ENCODE measurements at regions not wholly inside any gene's neighbourhood (a gene's known extent, or its start where the extent isn't known, plus 50 kb on each side); places are given as distances from the start of the nearest gene placed in this dataset.

DNA sequence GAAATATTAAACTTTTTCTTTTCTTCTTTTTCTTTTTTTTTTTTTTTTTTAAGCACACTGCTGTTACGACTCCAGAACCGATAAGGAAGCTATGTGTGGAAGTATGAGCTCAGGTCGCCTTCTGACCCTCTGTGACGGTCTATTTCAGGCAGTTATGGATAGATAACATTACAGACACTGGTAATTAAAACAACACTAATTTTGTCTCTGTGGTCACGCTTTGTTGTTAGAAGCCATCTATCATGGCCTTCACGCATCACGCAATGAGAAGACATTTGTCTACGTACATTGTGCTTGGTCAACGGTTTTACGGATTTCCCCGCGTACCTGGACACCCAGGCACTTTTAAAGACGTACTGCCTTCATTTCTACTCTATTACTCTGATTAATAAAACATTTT is 306.0 kb upstream of the ZNF507 start:
- CTCF ChIA-PET: no interaction called here
- Histone ChIP-seq H3K36me3 (ENCODE audit: control insufficient read depth, insufficient read depth, low read length) (no peaks in the 10 kb centered on the region), H3K27me3 (ENCODE audit: control insufficient read depth, insufficient read depth, low read length) (no peaks in the 10 kb centered on the region), H3K4me3 (ENCODE audit: low read depth, low read length) (no peak overlapping the region)
- TF ChIP-seq, protein P1, sequence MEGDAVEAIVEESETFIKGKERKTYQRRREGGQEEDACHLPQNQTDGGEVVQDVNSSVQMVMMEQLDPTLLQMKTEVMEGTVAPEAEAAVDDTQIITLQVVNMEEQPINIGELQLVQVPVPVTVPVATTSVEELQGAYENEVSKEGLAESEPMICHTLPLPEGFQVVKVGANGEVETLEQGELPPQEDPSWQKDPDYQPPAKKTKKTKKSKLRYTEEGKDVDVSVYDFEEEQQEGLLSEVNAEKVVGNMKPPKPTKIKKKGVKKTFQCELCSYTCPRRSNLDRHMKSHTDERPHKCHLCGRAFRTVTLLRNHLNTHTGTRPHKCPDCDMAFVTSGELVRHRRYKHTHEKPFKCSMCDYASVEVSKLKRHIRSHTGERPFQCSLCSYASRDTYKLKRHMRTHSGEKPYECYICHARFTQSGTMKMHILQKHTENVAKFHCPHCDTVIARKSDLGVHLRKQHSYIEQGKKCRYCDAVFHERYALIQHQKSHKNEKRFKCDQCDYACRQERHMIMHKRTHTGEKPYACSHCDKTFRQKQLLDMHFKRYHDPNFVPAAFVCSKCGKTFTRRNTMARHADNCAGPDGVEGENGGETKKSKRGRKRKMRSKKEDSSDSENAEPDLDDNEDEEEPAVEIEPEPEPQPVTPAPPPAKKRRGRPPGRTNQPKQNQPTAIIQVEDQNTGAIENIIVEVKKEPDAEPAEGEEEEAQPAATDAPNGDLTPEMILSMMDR (IDR thresholded peaks at IDR 0.05; ENCODE audit: insufficient read depth, low read depth, low read length): no peak
- POLR2A ChIA-PET: no interaction called here
- no peak for DNase-seq (ENCODE audit: low read depth)

DNA sequence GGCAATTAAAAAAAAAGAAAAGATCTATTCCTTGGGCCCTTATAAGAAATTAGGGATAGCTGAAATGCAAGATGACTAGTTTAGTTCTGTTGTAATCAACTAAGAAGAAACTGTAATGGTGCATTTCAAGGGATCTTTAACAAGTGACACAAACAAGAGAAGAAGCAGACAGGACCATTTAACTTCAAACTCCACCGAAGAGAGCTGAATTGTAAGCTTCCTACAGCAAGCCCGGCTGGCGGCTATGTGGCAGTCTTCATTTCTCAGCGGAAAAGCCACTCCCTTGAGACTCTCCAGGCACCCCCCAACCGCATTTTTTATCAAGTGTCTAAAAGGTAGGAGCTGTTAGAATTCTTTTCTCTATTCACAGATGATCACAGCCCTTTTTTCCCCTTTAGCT is 305.2 kb upstream of the ZNF507 start:
- ChIA-PET CTCF (interaction anchor here (0.6 to 1.5 kb wide), 3 partner anchors 10 to 1374 kb away, joined by 3 to 4 read pairs (median 3); no protein-coding TSS in a partner anchor), POLR2A (no interaction called here)
- TF ChIP-seq, protein P1 (IDR thresholded peaks at IDR 0.05; ENCODE audit: insufficient read depth, low read depth, low read length): no peak
- H3K36me3 ChIP-seq (ENCODE audit: control insufficient read depth, insufficient read depth, low read length): no peaks in the 10 kb centered on the region
- H3K4me3 ChIP-seq (ENCODE audit: low read depth, low read length): no peak overlapping the region
- H3K27me3 ChIP-seq (ENCODE audit: control insufficient read depth, insufficient read depth, low read length): no peaks in the 10 kb centered on the region
- DNase-seq (ENCODE audit: low read depth): no peak

DNA sequence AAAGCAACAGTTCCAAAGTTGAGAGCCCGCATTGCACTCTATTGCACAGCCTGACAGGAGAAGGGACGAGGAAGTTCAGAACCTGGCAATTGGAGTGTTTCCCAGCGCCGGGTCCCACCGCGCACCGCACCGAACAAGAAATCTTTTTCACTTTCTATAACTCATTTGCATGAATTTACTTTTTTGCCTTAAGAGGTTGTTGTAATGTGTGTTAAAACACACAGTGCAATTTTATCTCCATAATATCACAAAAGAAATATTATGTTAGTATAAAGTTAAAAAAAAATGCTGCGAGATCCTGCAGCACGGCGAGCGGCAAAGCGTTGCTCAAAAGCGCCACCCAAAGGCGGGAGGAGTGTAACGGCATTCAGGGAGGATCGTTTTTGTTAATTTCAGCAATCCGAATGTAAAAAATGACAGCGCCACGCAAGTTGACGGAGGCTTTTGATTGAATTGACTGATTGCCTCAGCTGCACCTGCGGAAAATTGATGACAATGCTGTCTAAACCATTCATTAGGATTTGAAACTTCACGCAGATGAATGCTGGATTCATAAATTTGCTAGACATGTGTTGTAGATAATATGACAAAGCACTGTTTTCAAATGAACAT is 303.6 kb upstream of the ZNF507 start:
- Histone ChIP-seq H3K4me3 (ENCODE audit: low read depth, low read length) (no peak overlapping the region), H3K36me3 (ENCODE audit: control insufficient read depth, insufficient read depth, low read length) (no peaks in the 10 kb centered on the region), H3K27me3 (ENCODE audit: control insufficient read depth, insufficient read depth, low read length) (no peaks in the 10 kb centered on the region)
- TF ChIP-seq, protein P1 (IDR thresholded peaks at IDR 0.05; ENCODE audit: insufficient read depth, low read depth, low read length): peak; percentile 61
- DNase-seq (ENCODE audit: low read depth): no peak
- ChIA-PET CTCF (interaction anchor here (0.7 to 1.3 kb wide), 4 partner anchors 9 to 1375 kb away, joined by 3 to 4 read pairs (median 3); no protein-coding TSS in a partner anchor), POLR2A (no interaction called here)

DNA sequence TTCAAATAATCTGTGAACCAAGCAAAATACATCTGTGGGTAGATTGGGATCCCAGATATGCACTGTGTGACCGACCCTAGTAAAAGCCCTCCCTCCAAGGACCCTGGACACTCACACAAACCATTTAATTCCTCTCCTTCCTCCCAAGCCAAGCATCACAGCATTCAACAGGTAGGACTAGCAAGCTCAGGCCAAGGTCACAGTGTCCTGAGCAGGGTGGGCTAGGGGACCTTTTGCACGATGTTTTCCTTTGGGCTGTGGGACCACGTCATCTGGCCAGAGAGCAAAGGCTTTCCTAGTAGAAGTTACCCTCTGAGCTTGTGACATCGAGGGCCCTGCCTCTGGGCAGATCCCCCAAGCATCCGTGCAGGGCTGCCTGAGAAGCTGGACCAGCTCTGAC is 297.6 kb upstream of the ZNF507 start:
- TF ChIP-seq, protein P1 (IDR thresholded peaks at IDR 0.05; ENCODE audit: insufficient read depth, low read depth, low read length): no peak
- ChIA-PET CTCF (no interaction called here), POLR2A (no interaction called here)
- no peaks in the 10 kb centered on the region for H3K36me3 ChIP-seq (ENCODE audit: control insufficient read depth, insufficient read depth, low read length)
- no peak overlapping the region for H3K4me3 ChIP-seq (ENCODE audit: low read depth, low read length)
- no peaks in the 10 kb centered on the region for H3K27me3 ChIP-seq (ENCODE audit: control insufficient read depth, insufficient read depth, low read length)
- DNase-seq (ENCODE audit: low read depth): no peak

DNA sequence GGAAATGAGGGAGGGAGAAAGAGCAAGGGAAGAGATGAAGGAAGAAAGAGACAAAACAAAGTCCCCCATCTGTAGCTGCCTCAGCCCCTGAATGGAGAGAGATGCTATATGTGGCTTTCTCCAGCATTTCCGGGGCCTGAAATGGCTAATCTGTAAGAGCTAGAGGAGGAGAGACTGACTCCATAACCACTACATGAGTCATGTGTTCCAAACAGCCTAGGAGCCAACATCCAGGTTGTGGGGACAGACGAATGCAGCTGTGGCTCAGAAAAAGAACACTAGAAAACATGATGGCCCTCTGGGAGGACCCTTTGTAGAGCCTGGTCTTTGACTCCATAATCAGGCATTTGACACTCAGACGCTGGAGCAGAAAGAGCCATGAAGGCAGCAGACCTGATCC is 292.0 kb upstream of the ZNF507 start:
- DNase-seq (ENCODE audit: low read depth): no peak
- Histone ChIP-seq H3K4me3 (ENCODE audit: low read depth, low read length) (no peak overlapping the region), H3K27me3 (ENCODE audit: control insufficient read depth, insufficient read depth, low read length) (no peaks in the 10 kb centered on the region), H3K36me3 (ENCODE audit: control insufficient read depth, insufficient read depth, low read length) (no peaks in the 10 kb centered on the region)
- ChIA-PET POLR2A (no interaction called here), CTCF (no interaction called here)
- TF ChIP-seq, protein P1 (IDR thresholded peaks at IDR 0.05; ENCODE audit: insufficient read depth, low read depth, low read length): no peak

All from BJ (cell line).